ENCODE measurements at regions not wholly inside any gene's neighbourhood (a gene's known extent, or its start where the extent isn't known, plus 50 kb on each side); places are given as distances from the start of the nearest gene placed in this dataset.

DNA sequence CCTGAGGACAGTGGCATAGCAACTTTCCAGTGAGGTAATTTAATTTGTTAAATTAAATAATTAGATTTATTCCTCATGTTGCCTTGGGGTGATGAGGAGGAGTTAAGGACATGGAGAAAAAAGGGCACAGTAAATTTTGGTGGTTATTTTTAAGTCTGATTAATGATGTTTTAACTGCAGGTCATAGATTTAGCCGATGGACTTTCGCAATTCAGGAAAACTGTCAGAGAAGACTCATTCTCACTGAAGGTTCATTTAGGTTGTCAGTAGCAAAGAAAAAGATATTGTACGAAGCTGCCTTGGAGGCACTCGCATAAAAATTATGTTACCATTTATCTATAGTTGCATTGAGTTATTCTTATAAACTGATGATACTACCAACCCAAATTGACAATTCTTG, 164.2 kb upstream of the PITX2 start:
- no peak for TF ChIP-seq CTCF (IDR thresholded peaks at IDR 0.05)
- TF ChIP-seq POLR2A (IDR thresholded peaks at IDR 0.05): no peak
